ENCODE measurements at regions not wholly inside any gene's neighbourhood (a gene's known extent, or its start where the extent isn't known, plus 50 kb on each side); places are given as distances from the start of the nearest gene placed in this dataset.
A peak's percentile ranks its signal among the peaks of the same experiment; 100 is the strongest.

DNA sequence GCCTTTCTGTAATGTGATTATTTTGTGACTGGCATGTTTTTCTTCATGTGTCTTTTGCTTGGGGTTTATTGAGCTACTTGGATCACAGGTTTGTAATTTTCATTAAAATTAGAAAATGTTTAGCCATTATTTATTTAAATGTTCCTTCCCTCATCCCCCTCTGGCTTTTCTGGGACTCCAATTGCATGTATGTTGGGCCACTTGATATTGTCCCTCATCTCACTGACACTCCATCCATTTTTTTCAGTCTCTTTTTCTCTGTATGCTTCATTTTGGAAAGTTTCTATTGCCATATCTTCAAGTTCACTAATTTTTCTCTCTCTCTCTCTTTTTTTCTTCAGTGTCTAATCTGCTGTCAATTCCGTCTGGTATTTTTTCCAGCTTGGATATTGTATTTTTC lies 390.1 kb downstream of the PRDM2 start:
- in situ Hi-C loops (cut with MboI; ENCODE audit: low sequenced_read_pairs), result no loop called here
- no peaks in the 10 kb centered on the region for H3K27me3 ChIP-seq (ENCODE audit: low read depth)
- no peak for DNase-seq (ENCODE audit: low spot score in 2 of 2)
- no peak overlapping the region for H3K4me3 ChIP-seq
- H3K36me3 ChIP-seq (replicated peaks), result no peaks in the 10 kb centered on the region
- no peaks in the 10 kb centered on the region for H3K9me3 ChIP-seq
- no peaks in the 10 kb centered on the region for H3K4me1 ChIP-seq

DNA sequence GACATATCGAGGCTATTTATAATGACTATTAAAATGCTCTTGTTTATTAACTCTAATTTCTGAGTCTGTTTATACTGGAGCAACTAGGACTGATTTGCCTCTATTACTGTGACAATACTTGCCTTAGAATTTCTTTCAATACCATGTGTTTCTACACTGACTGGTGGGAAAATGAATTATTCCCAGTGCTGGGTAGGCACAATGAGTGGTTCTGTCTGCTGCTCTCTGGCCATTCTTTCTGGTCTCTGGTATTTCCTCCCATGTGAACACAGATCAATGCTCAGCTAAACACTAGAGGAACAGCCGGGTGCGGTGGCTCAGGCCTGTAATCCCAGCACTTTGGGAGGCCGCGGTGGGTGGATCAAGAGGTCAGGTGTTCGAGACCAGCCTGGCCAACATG lies 390.5 kb downstream of the PRDM2 start:
- DNase-seq (ENCODE audit: low spot score in 2 of 2), result no peak
- Histone ChIP-seq H3K9me3 (no peaks in the 10 kb centered on the region), H3K36me3 (replicated peaks) (no peaks in the 10 kb centered on the region), H3K4me3 (no peak overlapping the region), H3K4me1 (no peaks in the 10 kb centered on the region), H3K27me3 (ENCODE audit: low read depth) (no peaks in the 10 kb centered on the region)
- in situ Hi-C loops (cut with MboI; ENCODE audit: low sequenced_read_pairs), result no loop called here

DNA sequence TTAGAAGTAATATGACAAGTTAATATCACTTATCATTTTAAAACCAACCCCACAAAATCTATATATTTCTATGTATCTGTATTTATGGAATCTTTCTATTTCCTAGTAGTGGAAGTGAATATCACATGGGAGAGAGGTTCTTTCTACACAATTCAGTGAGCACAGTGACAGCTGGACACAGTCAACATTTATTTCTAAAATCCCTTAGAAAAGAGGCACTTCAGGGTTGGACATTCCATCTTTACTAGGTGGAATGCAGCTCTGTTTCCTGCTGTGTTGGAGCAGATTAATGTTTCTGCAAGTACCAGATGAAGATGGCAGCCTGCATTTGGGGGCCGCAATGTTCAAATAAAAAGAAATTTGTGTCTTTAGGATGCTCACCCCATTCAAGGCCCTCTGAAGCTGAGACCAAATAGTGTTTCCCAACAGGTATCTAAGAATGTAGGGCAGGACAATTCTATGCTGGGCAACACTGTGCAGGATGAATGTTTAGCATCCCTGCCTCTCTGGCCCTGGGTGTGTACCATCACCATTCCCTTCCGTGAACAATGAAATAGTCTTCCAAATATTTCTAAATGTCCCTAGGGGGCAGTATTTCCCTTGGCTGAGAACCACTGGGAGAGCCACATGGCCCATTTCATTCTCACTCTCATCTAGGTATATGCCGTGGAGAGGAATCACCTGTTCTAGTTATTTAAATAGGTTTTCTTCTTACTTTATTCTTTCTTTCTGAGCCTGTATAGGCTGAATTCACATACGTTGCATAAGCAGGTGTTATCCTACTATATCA lies 394.8 kb downstream of the PRDM2 start:
- H3K36me3 ChIP-seq (replicated peaks), result no peaks in the 10 kb centered on the region
- peak in 1 of 2 experiments; percentile 24 for DNase-seq (ENCODE audit: low spot score in 2 of 2)
- no peaks in the 10 kb centered on the region for H3K4me1 ChIP-seq
- H3K9me3 ChIP-seq, result no peaks in the 10 kb centered on the region
- H3K4me3 ChIP-seq, result no peak overlapping the region
- no peaks in the 10 kb centered on the region for H3K27me3 ChIP-seq (ENCODE audit: low read depth)
- in situ Hi-C loops (cut with MboI; ENCODE audit: low sequenced_read_pairs), result no loop called here

DNA sequence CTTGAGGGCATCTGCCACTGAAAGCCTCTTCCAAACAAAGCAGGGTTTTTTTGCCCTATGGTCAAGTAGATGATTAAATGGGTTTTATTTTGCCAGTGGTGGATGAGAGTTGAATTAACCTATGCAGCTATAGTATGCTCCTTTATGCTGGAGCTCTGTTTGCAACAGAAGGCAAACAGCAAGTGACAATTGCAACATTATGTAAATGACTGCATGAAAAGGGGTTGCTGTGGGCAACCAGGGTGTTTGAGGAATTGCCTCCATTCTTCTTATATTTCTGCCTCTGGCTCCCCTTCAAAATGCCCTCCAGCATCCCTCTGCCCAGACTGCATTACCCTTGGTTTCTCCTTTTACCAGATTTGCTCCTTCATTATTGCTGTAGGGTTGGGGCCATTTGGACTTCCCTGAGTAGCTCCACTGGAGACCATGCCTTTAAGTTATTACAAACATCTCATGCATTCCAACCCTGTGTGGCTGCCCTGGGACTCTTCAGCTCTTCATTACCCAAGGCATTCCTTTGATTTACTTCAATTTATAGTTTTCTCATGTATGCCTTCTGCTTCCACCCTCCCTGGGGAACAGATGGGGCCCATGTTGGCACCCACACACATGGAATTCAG lies 398.4 kb downstream of the PRDM2 start:
- Histone ChIP-seq H3K36me3 (replicated peaks) (no peaks in the 10 kb centered on the region), H3K4me1 (no peaks in the 10 kb centered on the region), H3K4me3 (no peak overlapping the region), H3K27me3 (ENCODE audit: low read depth) (no peaks in the 10 kb centered on the region), H3K9me3 (no peaks in the 10 kb centered on the region)
- in situ Hi-C loops (cut with MboI; ENCODE audit: low sequenced_read_pairs), result no loop called here
- no peak for DNase-seq (ENCODE audit: low spot score in 2 of 2)

DNA sequence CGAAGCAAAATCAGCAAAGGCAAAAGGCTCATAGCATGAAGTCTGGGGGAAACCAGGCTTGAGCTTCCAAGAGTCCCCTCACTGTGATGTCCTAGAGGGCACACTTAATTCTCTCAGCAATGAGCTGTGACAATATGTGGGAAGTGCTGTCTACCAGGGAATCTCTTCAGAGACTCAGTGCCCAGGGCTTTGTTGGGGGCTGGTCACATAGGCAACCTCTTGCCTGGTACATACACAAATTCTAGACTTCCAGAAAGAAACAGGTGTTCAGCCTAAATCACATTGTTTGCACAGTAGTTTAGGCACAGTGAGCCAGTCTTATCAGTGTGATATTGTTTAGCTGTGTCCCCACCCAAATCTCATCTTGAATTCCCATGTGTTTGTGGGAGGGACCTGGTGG lies 400.5 kb downstream of the PRDM2 start:
- Histone ChIP-seq H3K4me1 (no peaks in the 10 kb centered on the region), H3K36me3 (replicated peaks) (no peaks in the 10 kb centered on the region), H3K9me3 (no peaks in the 10 kb centered on the region), H3K4me3 (no peak overlapping the region), H3K27me3 (ENCODE audit: low read depth) (no peaks in the 10 kb centered on the region)
- in situ Hi-C loops (cut with MboI; ENCODE audit: low sequenced_read_pairs), result loop anchor here (25.0 kb wide), 2 partner anchors 462 to 937 kb away; no protein-coding TSS in a partner anchor
- no peak for DNase-seq (ENCODE audit: low spot score in 2 of 2)

DNA sequence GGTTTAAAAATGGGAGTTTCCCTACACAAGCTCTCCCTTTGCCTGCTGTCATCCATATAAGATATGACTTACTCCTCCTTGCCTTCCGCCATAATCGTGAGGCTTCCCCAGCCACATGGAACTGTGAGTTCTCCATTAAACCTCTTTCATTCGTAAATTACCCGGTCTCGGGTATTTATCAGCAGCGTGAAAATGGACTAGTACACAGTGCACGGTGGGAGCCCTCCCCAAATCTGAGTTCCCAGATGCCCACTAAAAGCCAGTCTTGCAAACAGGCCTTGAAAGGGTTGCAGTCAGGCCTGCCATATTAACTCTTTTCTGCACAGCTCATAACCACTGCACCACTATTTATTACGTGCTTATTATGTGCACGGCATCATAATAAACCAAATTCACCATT lies 400.9 kb downstream of the PRDM2 start:
- no peak for DNase-seq (ENCODE audit: low spot score in 2 of 2)
- no peaks in the 10 kb centered on the region for H3K9me3 ChIP-seq
- H3K4me1 ChIP-seq, result no peaks in the 10 kb centered on the region
- no peaks in the 10 kb centered on the region for H3K27me3 ChIP-seq (ENCODE audit: low read depth)
- in situ Hi-C loops (cut with MboI; ENCODE audit: low sequenced_read_pairs), result loop anchor here (25.0 kb wide), 2 partner anchors 461 to 936 kb away; no protein-coding TSS in a partner anchor
- H3K36me3 ChIP-seq (replicated peaks), result no peaks in the 10 kb centered on the region
- no peak overlapping the region for H3K4me3 ChIP-seq

DNA sequence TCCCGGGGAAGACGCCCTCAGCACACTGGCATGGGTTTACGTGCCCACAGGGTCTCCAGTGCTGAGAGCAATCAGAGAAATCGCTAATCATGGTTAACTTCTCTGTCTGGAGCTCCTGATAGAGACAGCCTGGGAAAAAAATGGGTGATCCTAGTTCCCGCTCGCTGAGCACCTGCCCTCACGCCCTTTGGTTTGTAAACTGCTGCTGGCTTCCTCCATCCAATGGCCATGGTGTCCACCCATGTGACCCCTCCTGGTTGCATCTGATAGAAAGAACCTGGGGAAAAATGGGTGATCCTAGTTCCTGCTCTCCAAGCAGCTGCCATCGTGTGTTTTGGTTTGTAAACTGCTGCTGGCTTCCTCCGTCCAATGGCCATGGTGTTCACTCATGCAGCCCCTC lies 402.2 kb downstream of the PRDM2 start:
- in situ Hi-C loops (cut with MboI; ENCODE audit: low sequenced_read_pairs), result loop anchor here (25.0 kb wide), 2 partner anchors 460 to 935 kb away; no protein-coding TSS in a partner anchor
- no peaks in the 10 kb centered on the region for H3K4me1 ChIP-seq

DNA sequence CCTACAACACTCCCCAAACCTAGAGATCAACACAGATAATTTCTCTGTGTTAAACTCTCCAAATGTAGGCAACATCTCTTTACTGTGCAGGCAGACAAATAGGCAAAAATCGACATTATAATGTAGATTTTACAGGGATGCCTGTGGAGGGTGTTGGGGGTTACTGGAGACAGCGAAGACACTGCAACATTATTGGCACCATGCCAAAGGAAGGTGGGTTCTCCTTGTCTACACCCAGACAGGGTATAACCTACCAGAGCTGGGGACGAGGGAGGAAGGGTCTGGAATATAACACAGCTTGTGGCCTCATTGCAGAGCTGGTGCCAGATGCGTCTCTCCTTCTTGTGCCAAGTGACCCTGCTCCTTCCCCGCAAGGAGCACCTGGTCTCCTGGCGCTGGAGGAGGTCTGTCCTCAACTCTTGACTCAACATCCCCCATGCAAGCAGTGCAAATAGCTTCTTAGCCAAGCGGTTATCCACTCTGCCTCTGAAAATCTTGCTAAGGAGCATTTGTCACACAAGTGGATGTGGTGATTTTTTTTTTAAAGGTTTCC lies 404.0 kb downstream of the PRDM2 start:
- no peak overlapping the region for H3K4me3 ChIP-seq
- no peak for DNase-seq (ENCODE audit: low spot score in 2 of 2)
- in situ Hi-C loops (cut with MboI; ENCODE audit: low sequenced_read_pairs), result loop anchor here (25.0 kb wide), 2 partner anchors 458 to 933 kb away; no protein-coding TSS in a partner anchor
- no peaks in the 10 kb centered on the region for H3K36me3 ChIP-seq (replicated peaks)
- no peaks in the 10 kb centered on the region for H3K9me3 ChIP-seq
- no peaks in the 10 kb centered on the region; the same call in 1 of the 2 replicates for H3K27me3 ChIP-seq (ENCODE audit: low read depth)
- H3K4me1 ChIP-seq, result no peaks in the 10 kb centered on the region

More for the DNA sequence above, 402.2 kb downstream of the PRDM2 start:
- Histone ChIP-seq H3K9me3 (no peaks in the 10 kb centered on the region), H3K4me3 (no peak overlapping the region), H3K27me3 (ENCODE audit: low read depth) (no peaks in the 10 kb centered on the region), H3K36me3 (replicated peaks) (no peaks in the 10 kb centered on the region)
- no peak for DNase-seq (ENCODE audit: low spot score in 2 of 2)

DNA sequence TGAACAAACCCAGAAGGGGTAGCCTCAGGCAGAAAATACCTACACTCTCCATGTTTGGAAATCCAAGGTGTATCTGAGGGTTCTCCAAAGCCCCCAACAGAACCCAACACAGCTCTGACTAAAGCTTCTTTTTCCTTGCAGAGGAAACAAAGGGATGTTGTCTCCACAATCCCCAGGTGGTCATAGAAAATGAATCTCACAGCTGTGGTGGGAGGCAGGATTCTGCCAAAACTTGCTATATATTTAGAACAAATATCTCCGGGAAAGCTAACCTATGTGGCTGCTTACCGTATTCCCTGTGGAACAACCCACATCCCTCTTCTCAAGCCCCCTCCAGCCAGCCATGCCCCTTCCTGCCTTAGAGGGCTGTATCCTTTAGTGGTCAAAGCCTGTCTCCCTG lies 406.1 kb downstream of the PRDM2 start:
- H3K9me3 ChIP-seq, result no peaks in the 10 kb centered on the region
- no peak for DNase-seq (ENCODE audit: low spot score in 2 of 2)
- no peaks in the 10 kb centered on the region for H3K4me1 ChIP-seq
- no peak overlapping the region for H3K4me3 ChIP-seq
- no peaks in the 10 kb centered on the region for H3K36me3 ChIP-seq (replicated peaks)
- in situ Hi-C loops (cut with MboI; ENCODE audit: low sequenced_read_pairs), result loop anchor here (25.0 kb wide), 2 partner anchors 456 to 931 kb away; no protein-coding TSS in a partner anchor
- H3K27me3 ChIP-seq (ENCODE audit: low read depth), result no peaks in the 10 kb centered on the region; the same call in 1 of the 2 replicates

DNA sequence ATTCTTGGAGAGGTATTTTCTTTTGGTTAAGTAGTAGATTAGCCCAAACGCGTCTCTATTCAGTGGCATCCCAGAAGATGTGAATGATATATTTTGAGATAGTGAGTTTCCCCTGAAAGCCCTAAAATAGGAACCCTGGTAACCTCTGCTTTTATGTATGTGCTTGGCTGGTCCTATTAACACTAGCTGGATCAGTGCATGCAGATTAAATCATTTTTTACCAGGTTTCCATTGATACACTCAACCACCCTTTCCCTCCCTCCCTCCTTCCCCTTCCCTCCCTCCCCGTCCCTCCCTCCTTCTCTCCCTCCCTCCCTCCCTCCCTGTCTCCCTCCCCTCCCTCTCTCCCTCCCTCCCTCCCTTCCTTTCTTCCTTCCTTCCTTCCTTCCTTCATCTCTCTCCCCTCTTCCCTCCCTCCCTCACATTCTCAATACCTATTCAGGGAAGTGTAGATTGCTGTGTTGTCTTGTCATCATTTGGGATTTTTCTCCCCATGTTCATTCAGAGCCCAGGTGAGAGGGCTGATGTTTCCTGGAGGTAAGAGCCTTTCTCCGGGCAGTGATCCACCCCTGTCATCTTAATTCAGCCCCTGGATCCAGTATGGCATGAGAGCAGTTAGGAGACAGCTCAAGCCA lies 406.8 kb downstream of the PRDM2 start:
- H3K9me3 ChIP-seq, result no peaks in the 10 kb centered on the region
- no peaks in the 10 kb centered on the region for H3K4me1 ChIP-seq
- H3K4me3 ChIP-seq, result no peak overlapping the region
- no peaks in the 10 kb centered on the region; the same call in 1 of the 2 replicates for H3K27me3 ChIP-seq (ENCODE audit: low read depth)
- H3K36me3 ChIP-seq (replicated peaks), result no peaks in the 10 kb centered on the region
- no peak for DNase-seq (ENCODE audit: low spot score in 2 of 2)
- in situ Hi-C loops (cut with MboI; ENCODE audit: low sequenced_read_pairs), result loop anchor here (25.0 kb wide), 2 partner anchors 456 to 931 kb away; no protein-coding TSS in a partner anchor

DNA sequence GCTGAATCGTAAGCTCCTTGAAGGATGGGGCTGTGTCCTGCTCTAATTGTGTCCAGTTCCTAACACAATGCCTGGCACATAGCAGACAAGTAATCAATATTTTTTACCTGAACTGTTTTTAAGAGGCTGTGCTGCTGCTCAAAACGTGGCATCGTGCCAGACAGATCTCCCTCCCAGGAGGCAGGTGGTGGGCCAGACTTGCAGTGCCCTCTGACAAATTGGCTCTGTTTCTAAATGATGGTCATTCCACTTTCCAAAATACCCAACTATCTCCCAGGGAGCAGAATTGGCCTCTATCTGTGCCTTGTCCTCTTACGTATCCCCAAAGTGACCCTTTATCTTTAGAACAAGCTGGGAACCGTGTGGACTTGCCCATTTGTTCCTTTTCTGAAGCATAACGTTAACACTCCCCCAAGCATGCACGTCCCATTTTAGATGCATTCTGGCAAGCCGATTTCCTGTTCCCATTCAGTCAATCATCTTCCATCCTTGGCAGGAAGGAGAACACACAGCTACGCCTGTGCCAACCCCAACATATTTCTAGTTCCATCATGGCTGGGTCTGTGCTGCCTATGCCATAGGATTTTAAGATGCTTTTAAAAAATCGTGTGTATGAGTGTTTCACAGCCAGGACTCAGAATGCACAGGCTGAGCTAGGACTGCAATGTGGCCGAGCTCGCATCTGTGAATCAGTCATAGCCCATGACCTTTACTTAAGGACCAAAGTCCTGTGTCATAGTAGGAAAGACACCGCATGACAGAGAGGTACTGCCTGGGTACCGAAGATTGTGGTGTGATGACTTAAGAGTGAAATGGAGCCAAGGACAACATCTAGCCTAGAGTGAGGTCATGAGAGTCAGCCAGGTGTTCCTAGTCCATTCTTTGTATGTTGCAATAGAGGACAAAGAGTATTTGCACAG lies 408.6 kb downstream of the PRDM2 start:
- Histone ChIP-seq H3K4me1 (no peaks in the 10 kb centered on the region), H3K36me3 (replicated peaks) (no peaks in the 10 kb centered on the region), H3K4me3 (no peak overlapping the region), H3K9me3 (no peaks in the 10 kb centered on the region), H3K27me3 (ENCODE audit: low read depth) (no peaks in the 10 kb centered on the region; the same call in 1 of the 2 replicates)
- DNase-seq (ENCODE audit: low spot score in 2 of 2), result no peak
- in situ Hi-C loops (cut with MboI; ENCODE audit: low sequenced_read_pairs), result loop anchor here (25.0 kb wide), 2 partner anchors 454 to 929 kb away; no protein-coding TSS in a partner anchor

DNA sequence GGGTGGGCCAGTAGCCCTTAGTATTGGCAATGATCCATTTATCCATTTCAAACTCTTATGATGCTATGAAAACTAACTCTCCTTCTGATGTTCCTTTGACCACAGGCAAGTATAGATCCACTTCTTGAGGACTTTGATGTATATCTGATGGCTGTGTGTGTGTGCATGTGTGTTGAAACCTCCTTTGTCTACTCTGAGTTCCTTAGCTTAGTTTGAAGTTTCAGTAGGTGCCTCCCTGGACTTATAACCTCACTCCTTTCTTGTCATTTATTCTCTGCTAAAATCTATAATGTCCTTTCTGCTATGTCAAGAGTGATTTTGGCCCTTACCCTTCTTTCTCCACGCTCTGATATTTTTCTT lies 409.3 kb downstream of the PRDM2 start:
- no peaks in the 10 kb centered on the region; the same call in 1 of the 2 replicates for H3K27me3 ChIP-seq (ENCODE audit: low read depth)
- H3K9me3 ChIP-seq, result no peaks in the 10 kb centered on the region
- no peaks in the 10 kb centered on the region for H3K36me3 ChIP-seq (replicated peaks)
- H3K4me1 ChIP-seq, result no peaks in the 10 kb centered on the region
- in situ Hi-C loops (cut with MboI; ENCODE audit: low sequenced_read_pairs), result loop anchor here (25.0 kb wide), 2 partner anchors 453 to 928 kb away; no protein-coding TSS in a partner anchor
- H3K4me3 ChIP-seq, result no peak overlapping the region
- DNase-seq (ENCODE audit: low spot score in 2 of 2), result no peak

DNA sequence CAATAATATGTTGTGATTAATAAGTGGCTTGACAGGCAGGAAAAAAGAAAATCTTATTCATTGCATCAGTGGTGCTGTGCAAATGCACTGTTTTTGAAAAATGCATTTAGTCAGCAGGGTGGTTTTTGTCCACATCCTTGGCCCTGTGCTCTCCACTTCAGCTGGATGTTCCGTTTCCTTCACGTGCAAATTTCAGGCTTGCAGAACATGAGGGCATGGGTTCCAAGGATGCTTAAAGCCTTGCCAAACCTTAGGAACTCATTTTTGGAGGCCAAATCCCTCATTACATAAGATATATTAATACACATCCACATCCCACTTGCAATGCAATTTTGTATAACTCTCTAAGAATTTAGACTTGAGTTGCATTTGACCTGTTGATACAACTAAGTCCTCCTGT lies 410.1 kb downstream of the PRDM2 start:
- Histone ChIP-seq H3K36me3 (replicated peaks) (no peaks in the 10 kb centered on the region), H3K4me1 (no peaks in the 10 kb centered on the region), H3K4me3 (no peak overlapping the region), H3K9me3 (no peaks in the 10 kb centered on the region), H3K27me3 (ENCODE audit: low read depth) (no peaks in the 10 kb centered on the region; the same call in 1 of the 2 replicates)
- no peak for DNase-seq (ENCODE audit: low spot score in 2 of 2)
- in situ Hi-C loops (cut with MboI; ENCODE audit: low sequenced_read_pairs), result loop anchor here (25.0 kb wide), 2 partner anchors 452 to 927 kb away; no protein-coding TSS in a partner anchor

Data from HAP-1 (cell line).